ENCODE measurements at regions not wholly inside any gene's neighbourhood (a gene's known extent, or its start where the extent isn't known, plus 50 kb on each side); places are given as distances from the start of the nearest gene placed in this dataset.
A peak's percentile ranks its signal among the peaks of the same experiment; 100 is the strongest.

- H3K9me3 ChIP-seq (ENCODE audit: control insufficient read depth, insufficient read depth, low read depth, low read length): peaks cover 10% of the 10 kb centered on the region; the same call in 1 of the 2 replicates
- BruUV-seq (replicated peaks): no TSS peak
- intact Hi-C loops (cut with micrococcal nuclease; ENCODE audit: unreplicated experiment) (loop anchor here (1.0 to 10.0 kb wide), 3 partner anchors 38 to 230 kb away; no protein-coding TSS in a partner anchor), in situ Hi-C loops (cut with HindIII; ENCODE audit: low pct_unique_long_range_greater_than_20kb, low sequenced_read_pairs) (no loop called here)
- H3K27ac ChIP-seq (ENCODE audit: low read length): no peak overlapping the region
- TF ChIP-seq CTCF (IDR thresholded peaks at IDR 0.05) (peak; percentile 75), POLR2AphosphoS5 (IDR thresholded peaks at IDR 0.05; ENCODE audit: low read depth, low read length) (no peak)
- CTCF ChIA-PET: interaction anchor here (0.5 to 1.0 kb wide), 4 partner anchors 36 to 145 kb away, joined by 3 to 4 read pairs (median 4); no protein-coding TSS in a partner anchor
- H3K27me3 ChIP-seq (ENCODE audit: control insufficient read depth, insufficient read depth, low read length): no peaks in the 10 kb centered on the region
- POLR2A ChIA-PET: no interaction called here
- no peaks in the 10 kb centered on the region for H3K36me3 ChIP-seq (ENCODE audit: control insufficient read depth, insufficient read depth, low read length)
- H3K4me3 ChIP-seq (ENCODE audit: low read depth in 2 of 2, low read length in 2 of 2): no peak overlapping the region
- DNase-seq (ENCODE audit: low read depth, low spot score) (no peak), ATAC-seq (peak; percentile 91)
- no peaks in the 10 kb centered on the region for H3K4me1 ChIP-seq (ENCODE audit: control insufficient read depth, insufficient read depth, low read length)
Measured at GRCh38 chr2:199704358-199705238, 146.4 kb downstream of the FTCDNL1 start.

- no peaks in the 10 kb centered on the region for H3K27me3 ChIP-seq (ENCODE audit: control insufficient read depth, insufficient read depth, low read length)
- ATAC-seq (no peak), DNase-seq (ENCODE audit: low read depth, low spot score) (no peak)
- ChIA-PET POLR2A (no interaction called here), CTCF (no interaction called here)
- H3K36me3 ChIP-seq (ENCODE audit: control insufficient read depth, insufficient read depth, low read length): no peaks in the 10 kb centered on the region
- intact Hi-C loops (cut with micrococcal nuclease; ENCODE audit: unreplicated experiment) (loop anchor here (5.0 to 10.0 kb wide), 2 partner anchors 39 to 232 kb away; no protein-coding TSS in a partner anchor), in situ Hi-C loops (cut with HindIII; ENCODE audit: low pct_unique_long_range_greater_than_20kb, low sequenced_read_pairs) (no loop called here)
- BruUV-seq (replicated peaks): no TSS peak
- no peaks in the 10 kb centered on the region for H3K4me1 ChIP-seq (ENCODE audit: control insufficient read depth, insufficient read depth, low read length)
- no peak overlapping the region for H3K4me3 ChIP-seq (ENCODE audit: low read depth in 2 of 2, low read length in 2 of 2)
- TF ChIP-seq SIN3A (IDR thresholded peaks at IDR 0.05; ENCODE audit: borderline replicate concordance, insufficient read depth, low read depth, low read length) (no peak), CTCF (IDR thresholded peaks at IDR 0.05) (no peak), POLR2AphosphoS5 (IDR thresholded peaks at IDR 0.05; ENCODE audit: low read depth, low read length) (no peak), TCF7L2 (IDR thresholded peaks at IDR 0.05; ENCODE audit: low read depth, low read length) (no peak)
- H3K27ac ChIP-seq (ENCODE audit: low read length): no peak overlapping the region
- peaks cover 10% of the 10 kb centered on the region; the same call in 1 of the 2 replicates for H3K9me3 ChIP-seq (ENCODE audit: control insufficient read depth, insufficient read depth, low read depth, low read length)
Measured at GRCh38 chr2:199703199-199703598, 147.8 kb downstream of the FTCDNL1 start.

- no peak for ATAC-seq
- ChIA-PET CTCF (no interaction called here), POLR2A (no interaction called here)
Measured at GRCh38 chr2:199697469-199697868, 153.5 kb downstream of the FTCDNL1 start.

More at GRCh38 chr2:199697469-199697868, 153.5 kb downstream of the FTCDNL1 start:
- Histone ChIP-seq H3K27ac (ENCODE audit: low read length) (no peak overlapping the region), H3K27me3 (ENCODE audit: control insufficient read depth, insufficient read depth, low read length) (no peaks in the 10 kb centered on the region), H3K36me3 (ENCODE audit: control insufficient read depth, insufficient read depth, low read length) (no peaks in the 10 kb centered on the region), H3K4me3 (ENCODE audit: low read depth in 2 of 2, low read length in 2 of 2) (no peak overlapping the region), H3K9me3 (ENCODE audit: control insufficient read depth, insufficient read depth, low read depth, low read length) (no peaks in the 10 kb centered on the region), H3K4me1 (ENCODE audit: control insufficient read depth, insufficient read depth, low read length) (no peaks in the 10 kb centered on the region)
- no peak for TF ChIP-seq REST (IDR thresholded peaks at IDR 0.05; ENCODE audit: insufficient read depth in 1 of 2, low read depth in 2 of 2, low read length in 1 of 2)
- no peak for TF ChIP-seq CTCF (IDR thresholded peaks at IDR 0.05)
- TF ChIP-seq POLR2AphosphoS5 (IDR thresholded peaks at IDR 0.05; ENCODE audit: low read depth, low read length): no peak
- no peak for TF ChIP-seq TCF7L2 (IDR thresholded peaks at IDR 0.05; ENCODE audit: low read depth, low read length)
- no peak for TF ChIP-seq SIN3A (IDR thresholded peaks at IDR 0.05; ENCODE audit: borderline replicate concordance, insufficient read depth, low read depth, low read length)
- BruUV-seq (replicated peaks): no TSS peak
- DNase-seq (ENCODE audit: low read depth, low spot score): no peak
- in situ Hi-C loops (cut with HindIII; ENCODE audit: low pct_unique_long_range_greater_than_20kb, low sequenced_read_pairs): no loop called here
- intact Hi-C loops (cut with micrococcal nuclease; ENCODE audit: unreplicated experiment): no loop called here
